TTC549 (cell line): ENCODE measurements at regions not wholly inside any gene's neighbourhood (a gene's known extent, or its start where the extent isn't known, plus 50 kb on each side); places are given as distances from the start of the nearest gene placed in this dataset.
"Not testable (repeated sequence)": the region's sequence is repeated elsewhere in the genome, so short reads cannot be mapped to it uniquely, and the experiment has no call there.

Source experiments
- FAIRE-seq: peaks from 2 replicates; lab custom pipeline; 2012; peaks lifted over from hg19 to GRCh38; lab: Jason Lieb, UNC

DNA sequence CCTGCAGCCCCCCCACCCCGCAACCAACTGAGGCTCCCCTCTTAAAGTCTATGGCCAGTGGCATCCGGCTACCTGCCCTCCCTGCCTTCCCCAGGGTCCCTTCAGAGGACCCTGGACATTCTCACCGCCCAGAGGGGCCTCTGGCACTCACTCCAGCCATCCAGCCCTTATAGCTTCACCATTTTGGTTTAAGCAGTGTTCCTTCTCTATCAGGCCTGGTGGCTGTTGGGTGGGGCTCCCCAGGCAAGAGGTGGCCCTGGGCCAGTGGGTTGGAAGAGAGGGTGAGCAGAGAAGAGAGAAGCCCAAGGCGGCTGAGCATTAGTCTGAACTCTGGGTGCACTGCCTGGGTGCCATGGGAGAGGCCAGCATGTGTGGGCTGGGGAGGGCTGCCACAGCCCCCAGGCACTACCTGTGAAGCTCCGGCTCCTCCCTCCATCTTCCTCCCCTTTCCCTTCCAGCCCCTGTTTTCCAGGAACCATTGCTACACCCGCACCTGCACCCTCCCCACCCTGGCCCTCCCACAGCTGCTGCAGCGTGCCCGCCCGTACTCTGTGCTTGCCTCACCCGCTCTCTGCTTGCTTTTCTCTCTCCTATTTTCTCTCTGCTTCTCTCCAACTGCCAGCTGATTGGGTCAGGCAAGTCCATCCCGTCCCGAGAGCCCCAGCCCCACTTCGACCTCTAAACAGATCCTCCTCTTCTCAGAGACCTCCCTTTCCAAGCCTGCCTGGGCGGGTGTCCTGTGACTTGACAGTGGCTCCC, 168.2 kb downstream of the TBC1D2B start:
- no peak for FAIRE-seq

DNA sequence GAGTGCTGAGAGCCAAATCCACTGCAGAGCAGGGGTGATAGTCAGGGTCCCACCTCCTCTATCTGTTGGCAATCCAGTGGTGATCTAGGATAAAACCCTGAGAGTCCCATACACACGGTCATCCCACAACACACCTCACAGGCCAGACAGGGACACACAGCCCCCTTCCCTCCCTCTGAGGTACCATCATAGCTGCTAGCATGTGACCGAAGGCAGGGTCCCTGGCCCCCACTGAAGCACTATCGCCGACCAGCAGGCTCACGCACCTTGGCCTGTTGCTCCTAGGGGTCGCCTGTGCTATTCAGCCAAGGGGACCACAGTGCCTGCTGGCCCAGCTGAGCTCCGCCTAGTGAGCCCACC, 168.8 kb downstream of the TBC1D2B start:
- FAIRE-seq: not testable (repeated sequence)

DNA sequence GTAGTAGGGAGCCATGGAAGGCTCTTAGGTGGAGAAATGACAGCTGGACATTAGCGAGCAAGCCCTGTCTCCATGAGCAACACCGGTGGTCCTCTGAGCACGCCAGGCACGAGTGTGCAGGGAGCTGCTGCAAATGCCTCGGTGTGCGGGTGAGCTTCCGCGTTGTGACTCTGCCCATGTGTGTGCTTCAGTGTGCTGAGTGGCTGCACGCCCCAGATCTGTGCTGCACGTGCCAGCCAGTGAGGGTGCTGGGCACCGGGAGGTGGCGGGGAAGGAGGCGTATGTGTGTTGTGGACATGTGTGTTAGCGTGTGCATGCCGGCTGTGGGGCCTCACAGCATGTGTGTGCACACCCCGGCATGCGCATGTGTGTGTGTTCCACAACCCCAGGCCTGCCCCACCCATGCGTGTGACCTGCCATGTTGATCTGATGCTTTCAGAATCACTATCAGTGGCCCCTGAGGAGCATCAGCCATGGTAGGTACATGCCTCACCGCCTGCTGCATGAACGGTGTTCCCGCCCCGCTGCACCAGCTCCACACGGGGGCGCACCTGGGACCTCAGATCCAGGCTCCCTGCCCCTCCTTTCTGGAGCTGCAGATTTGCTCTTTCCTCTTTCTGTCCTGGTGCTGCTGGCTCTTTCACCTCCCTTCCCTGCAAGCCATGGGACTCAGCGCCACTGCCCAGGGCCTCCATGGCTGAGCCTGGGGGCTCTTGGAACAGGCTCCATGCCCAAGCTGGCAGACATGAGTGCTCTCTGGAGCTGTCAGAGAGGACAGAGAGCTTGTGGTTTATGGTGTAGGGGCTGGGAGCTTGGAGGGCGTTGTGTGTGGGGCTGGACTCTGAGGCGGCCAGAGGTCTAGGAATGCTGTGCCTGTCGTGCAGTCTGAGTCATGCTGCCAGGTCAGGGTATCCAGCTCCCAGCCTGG, 169.4 kb downstream of the TBC1D2B start:
- no peak for FAIRE-seq

DNA sequence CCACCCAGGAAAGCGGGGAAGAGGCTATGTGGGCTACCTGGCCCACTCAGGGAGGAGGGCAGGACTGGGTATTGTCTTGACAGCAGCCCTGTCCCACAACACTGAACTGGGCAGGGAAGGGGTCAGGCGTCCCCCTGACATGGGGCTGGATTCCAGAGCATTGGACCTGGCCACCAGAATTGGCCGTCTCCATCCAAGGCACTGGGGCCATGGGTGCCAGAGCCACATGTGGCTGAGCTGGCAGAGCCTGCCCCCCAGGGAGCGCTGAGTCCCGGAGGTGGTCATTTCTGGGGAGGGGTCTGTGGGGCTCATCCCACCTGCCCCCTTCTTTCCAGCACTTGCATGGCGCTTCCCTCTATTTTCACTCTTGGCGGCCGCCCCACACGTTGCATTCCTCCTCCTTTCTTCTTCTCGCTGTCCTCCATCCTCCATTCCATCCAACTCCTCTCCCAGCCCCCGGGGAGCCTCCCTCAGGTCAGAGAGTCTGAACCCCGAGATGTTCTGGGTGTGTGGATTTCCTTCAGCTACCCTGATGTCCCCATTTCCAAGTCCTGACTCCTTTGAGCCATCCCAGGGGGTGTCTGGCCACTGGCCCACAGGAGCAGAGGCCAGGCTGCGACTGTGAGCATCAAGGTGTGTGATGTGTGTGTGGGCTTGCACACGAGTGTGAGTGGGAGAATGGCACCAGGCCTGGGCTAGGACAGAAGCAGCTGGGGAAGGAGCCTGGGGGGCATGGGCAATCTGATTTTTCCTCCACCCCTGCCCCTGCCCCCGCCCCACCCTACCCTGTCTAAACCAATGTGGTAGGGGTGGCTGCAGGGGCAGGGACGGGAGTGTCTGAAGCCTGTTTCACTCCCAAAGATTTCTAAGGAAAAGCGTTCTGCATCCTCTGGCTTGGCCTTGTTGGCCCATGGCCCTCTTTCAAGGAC, 171.2 kb downstream of the TBC1D2B start:
- FAIRE-seq: not testable (repeated sequence)

DNA sequence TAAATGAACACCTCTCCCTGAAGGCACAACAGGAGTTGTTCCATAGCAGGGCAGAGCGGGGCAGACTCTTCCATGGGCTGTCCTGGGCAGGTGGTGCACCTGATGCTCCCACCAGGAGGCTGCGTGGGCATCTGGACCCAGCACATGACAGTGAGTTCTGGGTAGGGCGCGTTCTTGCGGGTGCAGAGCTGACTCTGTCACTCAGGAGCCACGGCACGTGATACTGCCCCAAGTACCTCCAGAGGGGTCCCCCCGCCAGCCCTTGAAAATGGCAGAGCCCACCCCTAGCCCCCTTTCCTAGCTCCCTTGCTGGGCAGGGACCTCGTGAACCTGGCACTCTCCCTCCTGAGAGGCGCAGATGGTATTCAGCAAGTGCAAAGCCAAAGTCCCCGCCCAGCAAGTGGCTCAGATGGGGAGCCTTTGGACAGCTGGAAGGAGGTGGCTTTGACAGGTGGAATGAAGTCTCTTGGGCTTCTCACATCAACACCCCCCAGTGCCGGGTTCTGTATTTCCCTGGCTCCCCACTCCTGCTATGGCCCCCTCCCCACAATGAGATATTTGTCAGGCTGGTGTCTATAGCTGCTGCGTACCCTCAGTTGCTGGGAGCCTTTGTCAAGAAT, 172.1 kb downstream of the TBC1D2B start:
- FAIRE-seq: no peak

DNA sequence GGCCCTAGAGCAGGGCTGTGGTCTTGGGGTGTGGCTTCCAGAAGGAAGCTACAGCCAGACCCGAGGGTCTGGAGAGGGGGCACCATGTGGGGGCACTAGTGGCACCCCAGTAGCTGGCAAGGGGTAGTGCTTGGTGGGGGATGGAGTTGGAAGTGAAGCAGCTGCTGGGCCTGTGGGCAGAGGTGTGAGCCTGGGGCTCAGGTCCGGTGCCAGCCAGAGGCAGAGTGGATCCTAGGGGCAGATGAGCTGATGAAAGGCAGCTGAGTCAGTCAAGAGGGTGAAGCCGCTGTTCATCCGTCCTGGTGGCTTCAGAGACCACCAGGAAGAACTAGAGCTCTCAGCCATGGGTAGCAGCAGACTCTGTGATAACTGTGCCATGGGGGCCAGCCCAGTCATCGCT, 172.6 kb downstream of the TBC1D2B start:
- FAIRE-seq: no peak

DNA sequence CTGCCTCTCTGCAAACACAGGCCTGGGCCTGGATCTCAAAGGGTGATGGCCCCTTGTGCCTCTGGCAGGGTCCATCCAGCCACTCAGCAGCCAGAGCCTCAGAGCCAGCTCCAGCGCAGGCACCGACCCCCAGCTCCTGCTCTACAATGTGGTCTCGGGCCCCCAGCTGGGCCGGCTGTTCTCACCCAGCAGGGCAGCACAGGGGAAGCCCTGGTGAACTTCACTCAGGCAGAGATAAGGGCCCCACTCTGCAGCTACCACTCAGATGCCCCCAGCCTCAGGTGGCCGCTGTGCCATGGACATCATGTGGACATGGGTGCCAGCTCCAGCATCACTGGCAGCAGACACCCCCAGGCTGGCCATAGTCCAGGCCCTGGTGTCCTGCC, 173.1 kb downstream of the TBC1D2B start:
- no peak for FAIRE-seq

DNA sequence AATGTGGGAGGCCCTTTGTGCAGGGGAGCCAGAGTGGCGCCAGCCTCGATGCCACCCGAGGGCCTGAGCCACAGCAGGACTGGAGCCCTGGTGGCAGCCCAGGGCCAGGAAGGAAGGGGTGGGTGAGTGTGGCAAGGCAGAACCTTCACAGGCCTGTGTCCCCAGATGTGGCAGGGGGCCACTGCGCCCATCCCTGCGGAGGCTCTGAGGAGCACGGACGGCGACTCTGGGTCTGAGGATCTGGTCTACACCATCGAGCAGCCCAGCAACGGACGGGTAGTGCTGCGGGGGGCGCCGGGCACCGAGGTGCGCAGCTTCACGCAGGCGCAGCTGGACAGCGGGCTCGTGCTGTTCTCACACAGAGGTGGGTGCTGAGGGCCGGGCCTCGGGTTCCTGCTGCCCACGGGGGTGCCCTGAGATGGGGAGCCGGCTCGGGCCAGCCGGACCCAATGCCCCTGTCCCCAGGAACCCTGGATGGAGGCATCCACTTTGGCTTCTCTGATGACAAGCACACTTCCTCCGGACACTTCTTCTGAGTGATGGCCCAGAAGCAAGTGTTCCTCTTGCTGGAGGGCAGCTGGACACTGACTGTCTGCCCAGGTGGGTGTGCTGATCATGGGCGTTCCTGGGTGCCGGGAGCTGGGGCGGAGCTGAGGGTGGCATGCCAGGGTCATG, 173.6 kb downstream of the TBC1D2B start:
- FAIRE-seq: not testable (repeated sequence)

DNA sequence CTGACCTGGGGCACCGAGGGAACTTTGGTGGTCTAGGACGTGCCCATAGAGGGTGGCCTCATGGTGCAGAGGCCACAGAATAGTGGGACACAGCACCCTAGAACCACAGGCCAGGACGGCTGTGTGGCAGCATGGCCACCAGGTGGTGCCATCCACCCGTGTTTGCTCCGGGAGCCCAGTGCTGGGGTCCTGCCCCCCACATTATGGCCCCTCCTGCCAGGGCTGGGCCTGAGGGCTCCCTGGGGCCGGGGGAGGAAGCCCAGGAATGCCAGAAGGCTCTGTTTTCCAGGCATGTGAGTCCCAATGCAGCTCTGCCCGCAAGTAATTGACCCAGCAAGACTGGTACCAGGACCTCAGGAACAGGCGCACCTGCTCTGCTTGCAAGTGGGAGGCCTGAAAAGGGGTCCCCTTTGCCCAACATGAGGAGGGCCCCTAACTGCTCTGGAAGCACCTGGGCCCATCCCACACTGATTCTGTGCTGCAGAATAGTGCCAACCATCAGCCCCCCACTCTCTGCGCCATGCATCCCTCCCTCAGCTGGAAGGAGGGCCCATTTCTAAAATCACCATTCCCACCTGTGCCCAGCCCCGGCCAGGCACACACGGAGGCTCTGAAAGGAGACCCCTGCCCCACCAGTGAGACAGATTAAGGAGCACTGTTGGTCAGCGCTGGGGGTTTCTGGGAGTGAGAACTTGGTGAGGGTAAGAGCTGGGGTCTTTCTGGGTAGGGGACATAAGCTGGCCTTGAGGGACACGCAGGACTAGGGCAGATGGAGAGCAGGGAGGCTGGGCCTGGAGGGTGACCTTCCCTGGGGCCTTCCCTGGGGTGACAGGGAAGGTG, 174.4 kb downstream of the TBC1D2B start:
- FAIRE-seq: not testable (repeated sequence)

DNA sequence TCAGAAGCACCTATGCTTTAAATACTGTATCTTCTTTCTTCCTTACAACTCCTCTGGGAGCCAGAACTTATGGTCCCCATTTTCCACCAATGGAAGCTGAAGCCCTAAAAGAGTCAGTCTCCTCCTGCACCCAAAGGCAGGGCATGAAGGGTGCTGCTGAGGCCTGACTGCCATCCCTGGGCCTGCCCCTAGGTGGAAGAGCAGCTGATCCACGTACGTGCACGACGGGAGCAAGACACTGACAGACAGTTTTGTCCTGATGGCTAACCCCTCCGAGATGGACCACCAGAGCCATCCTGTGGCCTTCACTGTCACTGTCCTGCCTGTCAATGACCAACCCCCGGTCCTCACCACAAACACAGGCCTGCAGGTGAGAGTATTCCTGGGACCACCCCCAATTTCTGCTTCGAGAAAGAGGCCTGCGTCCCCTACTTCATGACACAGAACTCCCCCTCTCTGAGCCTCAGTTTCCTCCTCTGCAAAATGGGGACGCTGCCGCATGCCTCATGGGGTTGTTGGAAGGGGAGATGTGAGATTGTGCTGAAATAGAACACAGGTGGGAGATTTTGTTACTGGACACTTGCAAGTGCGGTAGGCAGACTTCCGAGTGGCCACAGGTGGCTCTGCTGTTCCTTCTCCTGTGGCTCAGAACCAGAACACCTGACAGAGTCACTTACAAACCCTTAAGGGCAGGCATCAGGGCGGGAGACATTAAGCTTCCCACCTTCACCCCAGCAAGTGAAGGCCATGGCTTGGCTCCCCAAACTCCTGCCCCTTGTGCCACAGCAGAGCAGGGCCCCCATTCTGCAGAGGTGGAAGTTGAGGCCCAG, 175.4 kb downstream of the TBC1D2B start:
- FAIRE-seq: no peak

DNA sequence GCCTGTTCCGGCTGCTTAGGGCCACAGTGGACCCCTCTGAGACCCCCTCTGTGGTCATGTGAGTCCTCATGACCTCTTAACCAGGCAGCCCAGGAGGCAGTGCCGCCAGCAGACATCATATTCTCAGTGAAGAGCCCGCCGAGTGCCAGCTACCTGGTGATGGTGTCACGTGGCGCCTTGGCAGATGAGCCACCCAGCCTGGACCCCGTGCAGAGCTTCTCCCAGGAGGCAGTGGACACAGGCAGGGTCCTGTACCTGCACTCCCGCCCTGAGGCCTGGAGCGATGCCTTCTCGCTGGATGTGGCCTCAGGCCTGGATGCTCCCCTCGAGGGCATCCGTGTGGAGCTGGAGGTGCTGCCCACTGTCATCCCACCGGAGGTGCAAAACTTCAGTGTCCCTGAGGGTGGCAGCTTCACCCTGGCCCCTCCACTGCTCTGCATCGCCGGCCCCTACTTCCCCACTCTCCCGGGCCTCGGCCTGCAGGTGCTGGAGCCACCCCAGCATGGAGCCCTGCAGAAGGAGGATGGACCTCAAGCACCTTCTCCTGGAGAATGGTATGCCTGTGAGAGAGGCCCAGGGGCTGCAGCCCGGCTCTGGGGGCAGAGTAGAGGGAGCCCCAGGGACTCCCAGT, 176.1 kb downstream of the TBC1D2B start:
- FAIRE-seq: no peak

DNA sequence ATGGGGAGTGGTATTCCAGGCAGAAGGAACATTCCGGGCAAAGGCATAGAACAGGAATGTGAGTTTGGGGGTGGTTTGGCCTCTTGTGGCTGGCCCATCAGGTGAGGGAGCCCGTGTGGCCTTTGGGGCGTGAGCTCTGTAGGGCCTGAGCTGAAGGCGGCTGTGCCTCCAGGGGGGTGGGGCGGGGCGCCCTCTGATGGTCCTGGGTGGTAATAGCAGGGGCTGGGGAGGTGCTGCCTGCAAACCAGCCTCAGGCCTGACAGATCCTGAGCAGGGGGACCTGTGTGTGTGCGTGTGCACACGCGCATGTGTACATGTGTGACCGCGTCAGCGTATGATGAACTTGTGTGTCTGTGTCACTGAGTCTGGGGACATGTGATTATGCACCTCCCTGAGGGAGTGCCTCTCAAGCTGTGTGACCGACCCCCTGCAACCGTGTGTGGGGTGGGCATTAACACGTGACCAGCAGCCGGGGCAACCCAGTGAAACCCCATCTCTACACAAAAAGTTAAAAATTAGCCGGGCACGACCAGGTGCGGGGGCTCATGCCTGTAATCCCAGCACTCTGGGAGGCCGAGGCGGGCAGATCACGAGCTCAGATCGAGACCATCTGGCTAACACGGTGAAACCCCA, 177.1 kb downstream of the TBC1D2B start:
- FAIRE-seq: not testable (repeated sequence)

DNA sequence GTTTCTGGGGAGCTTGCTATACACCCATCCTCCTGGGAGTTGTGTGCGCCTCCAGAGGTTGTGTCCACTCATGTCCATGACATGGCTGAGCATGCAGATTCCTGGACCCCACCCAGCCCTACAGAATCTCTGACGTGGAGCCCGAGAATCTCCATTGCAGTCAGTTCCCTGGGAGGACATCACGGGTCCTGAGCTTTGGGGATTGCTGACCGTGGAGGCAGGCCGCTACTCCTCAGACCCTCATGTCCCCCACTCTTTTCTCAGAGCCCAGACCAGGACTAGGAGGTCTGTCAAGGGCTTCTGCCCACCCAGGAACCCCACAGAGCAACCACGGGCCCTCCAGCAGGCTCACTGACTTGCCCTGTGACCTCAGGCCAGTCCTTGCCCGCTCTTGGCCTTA, 177.7 kb downstream of the TBC1D2B start:
- not testable (repeated sequence) for FAIRE-seq

DNA sequence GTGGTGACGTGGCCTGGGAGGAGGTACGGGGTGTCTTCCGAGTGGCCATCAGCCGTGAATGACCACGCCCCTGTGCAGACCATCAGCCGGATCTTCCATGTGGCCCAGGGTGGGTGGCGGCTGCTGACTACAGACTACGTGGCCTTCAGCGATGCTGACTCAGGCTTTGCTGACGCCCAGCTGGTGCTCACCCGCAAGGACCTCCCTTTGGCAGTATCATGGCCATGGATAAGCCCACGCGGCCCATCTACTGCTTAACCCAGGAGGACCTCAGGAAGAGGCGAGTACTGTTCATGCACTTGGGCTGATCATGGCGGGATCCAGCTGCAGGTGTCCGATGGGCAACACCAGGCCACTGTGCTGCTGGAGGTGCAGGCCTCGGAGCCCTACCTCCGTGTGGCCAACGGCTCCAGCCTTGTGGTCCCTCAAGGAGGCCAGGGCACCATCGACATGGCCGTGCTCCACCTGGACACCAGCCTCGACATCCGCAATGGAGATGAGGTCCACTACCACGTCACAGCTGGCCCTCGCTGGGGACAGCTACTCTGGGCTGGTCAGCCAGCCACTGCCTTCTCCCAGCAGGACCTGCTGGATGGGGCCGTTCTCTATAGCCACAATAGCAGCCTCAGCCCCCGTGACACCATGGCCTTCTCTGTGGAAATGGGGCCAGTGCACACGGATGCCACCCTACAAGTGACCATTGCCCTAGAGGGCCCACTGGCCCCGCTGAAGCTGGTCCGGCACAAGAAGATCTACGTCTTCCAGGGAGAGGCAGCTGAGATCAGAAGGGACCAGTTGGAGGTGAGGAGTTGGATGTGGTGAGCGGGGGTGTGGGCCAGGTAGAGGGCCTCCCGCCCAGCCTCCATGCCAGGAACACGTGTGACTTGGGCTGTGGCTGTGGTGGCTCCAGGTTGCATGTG, 178.4 kb downstream of the TBC1D2B start:
- no peak for FAIRE-seq

DNA sequence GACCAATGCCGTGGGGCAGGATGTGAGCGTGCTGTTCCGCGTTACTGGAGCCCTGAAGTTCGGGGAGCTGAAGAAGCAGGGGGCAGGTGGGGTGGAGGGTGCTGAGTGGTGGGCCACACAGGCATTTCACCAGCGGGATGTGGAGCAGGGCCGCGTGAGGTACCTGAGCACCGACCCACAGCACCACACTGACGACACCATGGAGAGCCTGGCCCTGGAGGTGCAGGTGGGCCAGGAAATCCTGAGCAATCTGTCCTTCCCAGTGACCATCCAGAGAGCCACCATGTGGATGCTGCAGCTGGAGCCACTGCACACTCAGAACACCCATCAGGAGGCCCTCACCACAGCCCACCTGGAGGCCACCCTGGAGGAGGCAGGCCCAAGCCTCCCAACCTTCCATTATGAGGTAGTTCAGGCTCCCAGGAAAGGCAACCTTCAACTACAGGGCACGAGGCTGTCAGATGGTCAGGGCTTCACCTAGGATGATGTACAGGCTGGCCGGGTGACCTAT, 179.6 kb downstream of the TBC1D2B start:
- FAIRE-seq: no peak

DNA sequence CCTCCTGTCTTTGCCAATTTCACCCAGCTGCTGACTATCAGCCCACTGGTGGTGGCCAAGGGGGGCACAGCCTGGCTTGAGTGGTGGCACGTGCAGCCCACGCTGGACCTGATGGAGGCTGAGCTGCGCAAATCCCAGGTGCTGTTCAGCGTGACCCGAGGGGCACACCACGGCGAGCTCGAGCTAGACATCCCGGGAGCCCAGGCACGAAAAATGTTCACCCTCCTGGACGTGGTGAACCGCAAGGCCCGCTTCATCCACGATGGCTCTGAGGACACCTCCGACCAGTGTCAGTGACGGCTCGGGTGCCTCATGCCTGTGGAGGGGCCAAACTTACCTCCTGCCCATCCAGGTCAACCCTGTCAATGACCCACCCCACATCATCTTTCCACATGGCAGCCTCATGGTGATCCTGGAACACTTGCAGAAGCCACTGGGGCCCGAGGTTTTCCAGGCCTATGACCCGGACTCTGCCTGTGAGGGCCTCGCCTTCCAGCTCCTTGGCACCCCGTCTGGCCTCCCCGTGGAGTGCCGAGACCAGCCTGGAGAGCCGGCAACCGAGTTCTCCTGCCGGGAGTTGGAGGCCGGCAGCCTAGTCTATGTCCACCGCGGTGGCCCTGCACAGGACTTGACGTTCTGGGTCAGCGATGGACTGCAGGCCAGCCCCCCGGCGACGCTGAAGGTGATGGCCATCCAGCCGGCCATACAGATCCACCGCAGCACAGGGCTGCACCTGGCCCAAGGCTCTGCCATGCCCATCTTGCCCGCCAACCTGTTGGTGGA, 180.2 kb downstream of the TBC1D2B start:
- not testable (repeated sequence) for FAIRE-seq
